GM12878 (cell line): ENCODE measurements at regions not wholly inside any gene's neighbourhood (a gene's known extent, or its start where the extent isn't known, plus 50 kb on each side); places are given as distances from the start of the nearest gene placed in this dataset.

ENCODE experiments used
- EZH2 ChIP-seq: IDR thresholded peaks from 2 replicates; pipeline ENCODE4 v1.6.1; 2012; ENCODE audit warnings: low read depth, mild to moderate bottlenecking, control low read depth, inconsistent platforms, low read length, borderline replicate concordance; ENCODE audit not compliant: control insufficient read depth
- MXI1 ChIP-seq: fragments of 150-350 bp; IDR thresholded peaks from 2 replicates; pipeline ENCODE4 v1.6.1; 2011; ENCODE audit warnings: low read depth, mild to moderate bottlenecking, inconsistent platforms, low read length, improper control_type of control experiment
- SMC3 ChIP-seq: IDR thresholded peaks from 2 replicates; pipeline ENCODE4 v1.6.1; 2011; ENCODE audit warnings: low read length, improper control_type of control experiment, borderline replicate concordance
- TF ChIP-seq, protein P1 (sequence below): IDR thresholded peaks from 2 replicates; pipeline ENCODE4 v1.6.1; 2012; ENCODE audit warnings: low read depth, low read length, improper control_type of control experiment

- no peak for TF ChIP-seq EZH2
- no peak for TF ChIP-seq MXI1
- TF ChIP-seq, protein P1, sequence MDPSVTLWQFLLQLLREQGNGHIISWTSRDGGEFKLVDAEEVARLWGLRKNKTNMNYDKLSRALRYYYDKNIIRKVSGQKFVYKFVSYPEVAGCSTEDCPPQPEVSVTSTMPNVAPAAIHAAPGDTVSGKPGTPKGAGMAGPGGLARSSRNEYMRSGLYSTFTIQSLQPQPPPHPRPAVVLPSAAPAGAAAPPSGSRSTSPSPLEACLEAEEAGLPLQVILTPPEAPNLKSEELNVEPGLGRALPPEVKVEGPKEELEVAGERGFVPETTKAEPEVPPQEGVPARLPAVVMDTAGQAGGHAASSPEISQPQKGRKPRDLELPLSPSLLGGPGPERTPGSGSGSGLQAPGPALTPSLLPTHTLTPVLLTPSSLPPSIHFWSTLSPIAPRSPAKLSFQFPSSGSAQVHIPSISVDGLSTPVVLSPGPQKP, result no peak
- no peak for TF ChIP-seq SMC3
Observed at GRCh38 chr18:54752185-54752584, 76.1 kb upstream of the RAB27B start.
